ENCODE measurements at regions not wholly inside any gene's neighbourhood (a gene's known extent, or its start where the extent isn't known, plus 50 kb on each side); places are given as distances from the start of the nearest gene placed in this dataset.

GRCh38 chr2:239608723-239609122 is 207.9 kb upstream of the HDAC4 start:
- no peak for DNase-seq

DNA sequence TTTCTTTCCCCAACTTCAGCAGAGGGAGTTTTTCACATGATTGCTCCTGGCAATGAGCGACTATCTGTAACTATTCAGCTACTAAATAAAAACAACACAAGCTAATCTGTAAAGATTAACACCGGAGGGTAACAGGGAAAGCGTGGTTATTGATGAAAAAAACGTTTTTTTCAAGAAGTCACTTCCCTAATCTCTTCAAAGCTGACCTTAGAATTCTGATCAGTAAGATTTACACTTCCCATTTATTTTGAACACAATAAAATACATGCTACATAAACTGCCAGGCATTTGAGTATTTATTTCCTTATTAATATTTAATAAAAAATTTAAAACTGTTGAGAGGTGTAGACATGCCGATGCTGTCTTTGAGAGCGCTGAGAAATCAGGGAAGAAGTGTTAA is 207.4 kb upstream of the HDAC4 start:
- DNase-seq = no peak

DNA sequence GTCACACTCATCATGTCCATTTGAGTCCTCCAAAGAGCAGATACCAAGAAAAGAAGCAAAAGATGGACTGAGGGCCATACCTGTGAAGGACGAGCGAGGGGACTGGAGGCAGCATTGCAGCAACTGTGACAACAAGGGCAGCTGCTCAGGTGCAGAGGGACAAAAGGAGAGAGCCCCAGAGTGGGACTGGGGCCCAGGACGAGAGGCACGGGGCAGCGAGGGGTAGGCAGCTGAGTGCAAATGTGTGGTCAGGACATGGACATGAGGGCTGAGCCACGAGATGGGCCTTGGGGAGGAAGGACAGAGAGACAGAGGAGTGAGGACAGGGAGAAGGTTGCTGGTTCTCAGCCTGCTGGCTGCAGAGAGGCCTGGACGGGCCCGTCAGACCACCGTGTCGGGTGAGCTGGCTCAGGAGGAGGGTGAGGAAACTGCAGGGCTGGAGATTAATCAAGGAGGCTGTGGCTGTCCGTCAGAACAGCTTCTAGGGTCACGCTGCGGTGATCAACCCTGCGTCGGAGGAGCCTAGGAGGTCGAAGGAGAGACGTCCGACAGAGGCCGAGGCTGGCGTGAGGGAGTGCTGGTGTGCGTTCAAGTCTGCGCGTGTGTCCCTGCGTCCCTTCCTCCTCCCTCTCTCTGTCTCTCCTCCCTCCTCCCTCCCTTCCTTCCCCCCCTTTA is 206.8 kb upstream of the HDAC4 start:
- no peak for DNase-seq

- DNase-seq = no peak
Observed at GRCh38 chr2:239606741-239607516, 206.1 kb upstream of the HDAC4 start.

GRCh38 chr2:239605976-239606375 is 205.2 kb upstream of the HDAC4 start:
- no peak for DNase-seq

- DNase-seq = no peak
Observed at GRCh38 chr2:239605409-239605808, 204.6 kb upstream of the HDAC4 start.

GRCh38 chr2:239604861-239605260 is 204.0 kb upstream of the HDAC4 start:
- DNase-seq = no peak

DNA sequence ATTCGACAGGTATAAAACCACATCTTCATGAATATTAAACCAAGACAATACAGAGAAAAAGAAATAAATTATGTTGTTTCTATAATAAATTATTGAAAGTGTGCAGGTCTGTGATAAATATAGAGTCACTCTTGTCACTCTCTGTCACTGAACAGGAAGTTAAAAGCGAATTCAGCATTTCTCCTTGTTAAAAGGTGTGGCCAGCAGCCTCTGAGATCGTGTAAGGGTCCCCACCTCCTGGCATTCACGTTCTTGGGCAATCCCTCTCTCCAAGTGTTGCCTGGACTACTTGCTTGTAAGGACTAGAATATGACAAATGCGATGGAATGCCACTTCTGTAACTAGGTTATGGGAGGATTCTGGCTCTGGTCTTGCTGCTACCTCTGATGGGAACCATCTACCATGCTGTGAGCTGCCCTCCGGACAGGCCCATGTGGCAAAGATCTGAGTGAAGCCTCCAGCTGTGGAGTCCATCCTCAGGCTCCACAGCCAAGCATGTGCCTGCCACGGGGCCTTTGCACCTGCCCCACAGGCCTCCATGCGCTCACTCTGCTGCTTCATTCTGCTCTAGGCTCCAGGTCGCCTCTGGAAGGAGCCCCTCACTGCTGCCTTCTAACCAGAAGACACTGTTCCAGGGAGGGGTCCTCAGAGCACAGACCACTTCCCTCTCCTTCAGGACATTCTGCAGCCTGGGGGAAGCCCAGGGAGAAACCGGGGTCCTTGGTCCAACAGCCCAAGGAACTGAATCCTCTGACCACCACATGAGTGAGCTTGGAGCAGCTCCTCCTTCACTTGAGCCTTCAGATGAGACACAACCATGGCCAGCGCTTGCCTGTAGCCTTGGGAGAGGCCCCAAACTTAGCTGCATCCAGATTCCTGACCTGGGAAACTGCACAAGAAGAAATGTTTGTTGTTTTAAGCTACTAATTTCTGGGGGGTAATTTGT is 202.9 kb upstream of the HDAC4 start:
- no peak for DNase-seq

- DNase-seq = no peak
Observed at GRCh38 chr2:239602290-239603282, 201.8 kb upstream of the HDAC4 start.

DNA sequence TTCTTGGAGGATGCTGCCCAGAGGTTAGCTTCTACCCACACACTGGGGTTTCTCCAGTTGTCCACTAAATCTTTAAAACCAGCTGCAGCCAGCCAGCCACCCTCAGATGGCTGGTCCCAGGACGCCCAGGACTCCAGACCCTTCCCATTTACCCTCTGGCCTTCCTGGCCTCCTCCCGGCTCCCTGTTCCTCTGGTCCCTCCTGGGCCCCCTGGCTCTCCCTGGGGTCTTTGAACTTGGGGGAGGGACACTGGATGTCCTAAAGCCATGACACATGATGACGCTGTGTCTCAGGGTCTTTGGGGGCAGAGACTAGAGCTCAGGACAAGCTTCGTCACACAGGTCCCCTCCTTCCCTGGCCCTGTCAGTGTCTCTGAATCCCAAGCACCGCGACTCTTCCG is 201.1 kb upstream of the HDAC4 start:
- DNase-seq = no peak

DNA sequence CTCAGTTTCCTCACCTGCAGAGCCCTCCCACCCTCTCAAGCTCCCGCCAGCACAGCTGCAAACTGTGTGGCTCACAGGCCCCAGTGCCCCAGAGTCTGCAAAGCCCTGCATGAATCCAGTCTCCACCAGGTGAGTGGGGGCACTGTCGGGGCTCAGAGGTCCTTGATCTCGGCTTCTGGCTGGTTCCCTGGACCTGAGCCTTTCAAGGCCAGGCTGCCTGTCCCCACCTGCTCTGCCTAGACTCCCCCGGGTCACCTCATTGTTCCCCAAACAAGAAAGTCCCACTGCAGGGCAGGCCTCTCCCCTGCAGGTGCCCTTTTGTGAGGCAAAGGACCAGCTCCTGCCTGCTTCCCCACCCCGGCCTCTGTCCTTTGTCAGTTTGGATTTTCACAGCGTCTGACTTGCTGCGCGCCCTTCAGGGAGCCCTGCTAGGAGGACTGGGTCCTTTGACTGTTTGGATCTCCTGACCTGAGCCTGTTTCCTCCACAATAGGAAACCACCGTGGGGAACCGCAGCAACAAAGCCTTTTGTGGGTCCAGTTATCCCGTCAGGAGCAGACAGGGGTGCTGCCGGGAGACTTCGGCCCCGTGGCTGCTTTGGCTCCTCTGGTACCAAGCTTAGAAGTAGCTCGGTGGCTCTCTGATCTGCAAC is 200.5 kb upstream of the HDAC4 start:
- DNase-seq = no peak

DNA sequence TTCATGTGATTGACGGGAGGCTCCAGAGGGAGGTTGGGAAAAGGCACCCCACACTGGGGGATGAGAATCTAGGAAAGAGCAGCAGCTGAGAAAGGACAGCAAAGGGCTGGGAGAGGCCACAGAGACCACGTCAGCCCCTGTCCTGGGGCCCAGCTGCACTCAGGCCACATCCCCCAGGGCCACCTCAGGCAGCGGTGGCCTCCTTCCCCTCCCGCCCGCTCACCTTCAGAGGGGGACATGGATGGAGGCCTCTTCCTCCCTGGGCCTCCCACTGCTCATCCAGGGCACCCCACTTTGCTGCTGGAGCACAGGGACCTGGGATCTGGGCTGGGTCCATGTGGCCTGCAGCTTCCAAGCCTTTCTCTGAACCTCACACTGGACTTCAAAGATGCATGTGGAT is 199.8 kb upstream of the HDAC4 start:
- no peak for DNase-seq

DNA sequence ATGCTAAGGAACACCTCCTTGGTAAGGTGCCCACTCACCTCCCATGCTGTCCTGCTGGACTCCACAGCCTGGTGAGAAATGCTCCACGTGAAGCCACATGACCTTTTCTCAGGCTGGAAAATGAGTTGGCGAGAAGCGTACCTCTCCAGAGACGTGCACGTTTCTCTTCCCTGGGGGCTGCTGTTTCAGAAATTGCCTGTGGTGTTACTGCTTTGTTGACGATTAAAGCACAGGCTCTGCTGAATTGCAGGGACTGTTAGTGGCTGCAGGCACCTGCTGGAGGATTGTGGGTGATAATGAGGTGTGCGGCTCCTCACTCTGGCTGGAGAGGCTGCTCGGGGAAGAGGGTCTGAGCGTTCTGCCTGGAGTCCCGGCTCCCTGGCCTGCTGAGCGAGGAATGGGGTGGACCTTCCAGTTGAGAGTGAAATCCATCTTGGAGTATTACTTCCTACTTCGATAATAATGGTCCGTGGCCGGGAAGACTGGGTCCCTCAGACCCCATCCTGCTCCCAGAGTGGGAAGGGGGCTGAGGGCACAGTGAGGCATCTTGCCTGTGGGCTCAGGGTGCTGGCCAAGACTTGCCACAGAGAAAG is 199.3 kb upstream of the HDAC4 start:
- no peak for DNase-seq

DNA sequence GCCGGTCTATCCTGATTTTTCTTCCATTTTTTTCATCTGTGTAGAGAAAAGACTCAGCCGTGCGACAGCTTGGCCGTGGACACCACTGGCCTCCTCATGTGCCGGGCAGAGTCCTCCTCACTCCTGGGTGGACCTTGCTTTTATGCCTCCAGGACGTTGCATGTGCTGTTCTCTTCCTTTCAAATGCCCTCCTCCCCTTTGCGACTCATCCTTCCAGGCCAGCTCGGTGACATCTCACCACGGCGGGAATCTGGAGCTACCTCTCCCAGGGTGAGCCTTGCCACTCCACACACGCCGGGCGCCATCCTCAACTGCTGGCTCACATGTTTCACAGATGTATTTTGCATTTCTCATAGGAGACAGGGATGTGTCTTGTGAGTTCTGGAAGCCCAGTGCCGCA is 198.5 kb upstream of the HDAC4 start:
- DNase-seq = no peak

DNA sequence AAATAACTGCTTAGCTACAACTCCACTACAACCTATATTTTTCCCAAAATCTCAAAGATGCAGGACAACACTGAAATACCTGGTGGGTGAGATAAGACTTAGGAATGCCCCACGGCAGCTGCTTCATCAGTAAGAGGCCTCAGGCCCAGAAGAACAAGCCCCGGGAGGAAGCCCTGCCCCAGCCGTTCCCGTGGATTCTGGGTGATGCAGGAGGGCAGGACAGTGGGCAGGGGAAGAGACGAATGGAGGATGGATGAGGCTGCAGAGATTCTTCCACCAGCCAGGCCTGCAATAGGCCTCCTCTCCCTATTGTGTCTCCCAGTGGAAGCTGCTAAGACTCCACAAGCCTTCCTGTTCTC is 197.9 kb upstream of the HDAC4 start:
- no peak for DNase-seq

GRCh38 chr2:239598011-239598731 is 197.4 kb upstream of the HDAC4 start:
- no peak for DNase-seq

- DNase-seq = no peak
Observed at GRCh38 chr2:239597216-239597615, 196.4 kb upstream of the HDAC4 start.

GRCh38 chr2:239596792-239597191 is 196.0 kb upstream of the HDAC4 start:
- no peak for DNase-seq

- DNase-seq = no peak
Observed at GRCh38 chr2:239596253-239596652, 195.4 kb upstream of the HDAC4 start.

DNA sequence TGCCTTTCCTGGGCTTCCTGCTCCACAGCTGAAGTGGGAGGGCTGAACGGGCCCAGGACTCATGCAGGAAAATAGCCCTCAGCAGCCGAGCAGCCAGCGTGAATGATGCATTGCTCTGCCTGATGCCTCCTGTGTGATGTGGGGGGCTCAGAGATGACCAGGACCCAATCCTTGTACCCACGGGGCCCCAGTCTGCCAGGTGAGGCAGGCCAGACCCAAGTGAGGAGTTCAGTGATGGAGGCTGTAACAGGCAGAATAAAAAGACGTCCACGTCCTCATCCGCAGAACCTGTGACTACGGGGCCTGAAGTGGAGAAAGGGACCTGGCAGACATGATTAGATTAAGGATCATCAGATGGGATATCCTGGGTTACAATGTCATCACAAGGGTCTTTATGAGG is 194.9 kb upstream of the HDAC4 start:
- no peak for DNase-seq
